K562 (cell line): ENCODE measurements at regions not wholly inside any gene's neighbourhood (a gene's known extent, or its start where the extent isn't known, plus 50 kb on each side); places are given as distances from the start of the nearest gene placed in this dataset.

Source experiments
- ATAC-seq: fragments of 200-7000 bp; cut with Tn5 transposase; 3 replicates; pipeline ENCODE4 v1.9.1; 2020; ENCODE audit warnings: moderate library complexity
- BruUV-seq: library from RNA; stranded (reverse); fragments of 400-500 nt; replicated peaks from 2 replicates; lab custom pipeline; 2021; lab: Mats Ljungman, UMichigan
- CTCF ChIA-PET: fragments of 300-600 bp; formaldehyde crosslinking; extraction: SDS; loops from one replicate; lab custom pipeline; 2021; ENCODE audit warnings: low intra/inter-chr PET ratio; lab: Yijun Ruan, JAX
- POLR2A ChIA-PET: fragments of 300-600, 350-650 bp; sonication (Branson Sonifier 250); formaldehyde crosslinking; extraction: SDS; loops from one replicate; lab custom pipeline; 2021; ENCODE audit warnings: antibody characterized with exemption, inconsistent platforms; lab: Yijun Ruan, JAX
- DNase-seq, 4 experiments: peaks; one replicate each; pipeline versions ENCODE4 v3.0.0 to v3.0.0-alpha.2; 2011 to 2018; ENCODE audit warnings: low spot score in 3 of 4, mixed read lengths in 3 of 4; ENCODE audit errors: extremely low read depth in 1 of 4
- FAIRE-seq: peaks from 2 replicates; lab custom pipeline; 2011; peaks lifted over from hg19 to GRCh38; lab: Jason Lieb, UNC
- H2AFZ ChIP-seq: 2 replicates; pipeline ENCODE4 v1.6.0; 2011; ENCODE audit warnings: low read depth, low read length, control low read depth, inconsistent platforms
- H3K27ac ChIP-seq: fragments of 200-600 bp; 3 replicates; pipeline ENCODE4 v1.8.0; 2011; ENCODE audit warnings: low read depth, mild to moderate bottlenecking, control low read depth, inconsistent platforms, low read length, moderate library complexity, mixed read lengths; ENCODE audit errors: extremely low read depth
- H3K27me3 ChIP-seq, 2 experiments: fragments of 300-600 bp in 1 of 2; 2 replicates in 1 of 2; 3 replicates in 1 of 2; pipeline versions ENCODE4 v1.6.0 to v1.8.0; 2011; ENCODE audit warnings: inconsistent platforms in 2 of 2, low read length in 2 of 2, mild to moderate bottlenecking in 1 of 2, mixed read lengths in 1 of 2, moderate library complexity in 1 of 2; ENCODE audit not compliant: control insufficient read depth in 2 of 2, insufficient read depth in 2 of 2
- H3K36me3 ChIP-seq: fragments of 300-600 bp; 3 replicates; pipeline ENCODE4 v1.8.0; 2011; ENCODE audit warnings: mild to moderate bottlenecking, low read length, inconsistent platforms; ENCODE audit not compliant: control insufficient read depth, insufficient read depth
- H3K4me1 ChIP-seq, 2 experiments: fragments of 200-600 bp in 1 of 2; replicated peaks in 1 of 2; 2 replicates in 1 of 2; 3 replicates in 1 of 2; pipeline versions ENCODE4 v1.5.1 to v1.8.0; 2011; ENCODE audit warnings: inconsistent platforms in 2 of 2, low read length in 2 of 2, mild to moderate bottlenecking in 1 of 2, mixed read lengths in 1 of 2, moderate library complexity in 1 of 2; ENCODE audit not compliant: control insufficient read depth in 2 of 2, insufficient read depth in 2 of 2
- H3K4me2 ChIP-seq: 2 replicates; pipeline ENCODE4 v1.6.1; 2011; ENCODE audit warnings: low read length, control low read depth, inconsistent platforms, mixed read lengths; ENCODE audit not compliant: insufficient read depth
- H3K4me3 ChIP-seq: fragments of 200-600 bp; sonication (generic), shearing (Covaris generic); 2 replicates; pipeline ENCODE4 v1.5.1; 2016; ENCODE audit warnings: control low read depth, inconsistent platforms
- H3K79me2 ChIP-seq: fragments of 200-600 bp; 3 replicates; pipeline ENCODE4 v1.8.0; 2011; ENCODE audit warnings: low read length, inconsistent platforms; ENCODE audit not compliant: control insufficient read depth, insufficient read depth
- H3K9ac ChIP-seq, 2 experiments: 2 replicates each; pipeline versions ENCODE4 v1.6.0 to v1.6.1; 2011; ENCODE audit warnings: low read depth in 2 of 2, low read length in 2 of 2, control low read depth in 1 of 2, inconsistent platforms in 1 of 2, mild to moderate bottlenecking in 1 of 2, mixed read lengths in 1 of 2; ENCODE audit not compliant: insufficient read depth in 1 of 2
- H3K9me1 ChIP-seq: one replicate; pipeline ENCODE4 v1.6.0; 2011; ENCODE audit warnings: inconsistent platforms, mild to moderate bottlenecking, low read length, moderate library complexity; ENCODE audit not compliant: control insufficient read depth, insufficient read depth
- H3K9me3 ChIP-seq: replicated peaks from 2 replicates; pipeline ENCODE4 v1.5.1; 2011; ENCODE audit warnings: low read depth, low read length, inconsistent platforms; ENCODE audit not compliant: control insufficient read depth, insufficient read depth
- H4K20me1 ChIP-seq: replicated peaks from 2 replicates; pipeline ENCODE4 v1.6.1; 2011; ENCODE audit warnings: low read length, inconsistent platforms, mixed read lengths; ENCODE audit not compliant: control insufficient read depth, insufficient read depth
- CCAR2 ChIP-seq: fragments of 200-400 bp; formaldehyde crosslinking; IDR thresholded peaks from 2 replicates; pipeline ENCODE4 v1.6.1; 2017; ENCODE audit warnings: mild to moderate bottlenecking, low read depth, low read length
- CSDE1 ChIP-seq, 2 experiments: fragments of 450-650 bp; IDR thresholded peaks; 2 replicates each; pipeline ENCODE4 v1.6.1; 2016; ENCODE audit warnings: mild to moderate bottlenecking in 1 of 2
- EHMT2 ChIP-seq: fragments of 450-650 bp; IDR thresholded peaks from 2 replicates; pipeline ENCODE4 v1.6.1; 2018; ENCODE audit warnings: antibody characterized with exemption
- ELF4 ChIP-seq: fragments of 450-650 bp; formaldehyde crosslinking; IDR thresholded peaks from 2 replicates; pipeline ENCODE4 v1.4.0; 2022; ENCODE audit warnings: missing genetic modification characterization
- HMG20A ChIP-seq: fragments of 450-650 bp; formaldehyde crosslinking; conservative IDR thresholded peaks from 2 replicates; pipeline ENCODE4 v1.4.0; 2020; ENCODE audit warnings: mild to moderate bottlenecking, mixed read lengths
- KLF6 ChIP-seq: fragments of 250-450 bp; sonication (Bioruptor Pico); IDR thresholded peaks from 2 replicates; pipeline ENCODE4 v1.4.0; 2020; ENCODE audit warnings: mild to moderate bottlenecking, moderate library complexity, borderline replicate concordance
- MIER1 ChIP-seq: fragments of 450-650 bp; IDR thresholded peaks from 2 replicates; pipeline ENCODE4 v1.6.1; 2016; ENCODE audit warnings: antibody characterized with exemption, mild to moderate bottlenecking, low read depth
- NR1H2 ChIP-seq: sonication (generic); formaldehyde crosslinking; IDR thresholded peaks from 2 replicates; pipeline ENCODE4 v1.4.0; 2020; ENCODE audit warnings: mild to moderate bottlenecking, missing genetic modification reagents
- POLR2A ChIP-seq: fragments of 450-650 bp; conservative IDR thresholded peaks from 2 replicates; pipeline ENCODE4 v1.6.1; 2016
- POLR2AphosphoS2 ChIP-seq: IDR thresholded peaks from 2 replicates; pipeline ENCODE4 v1.6.1; 2012; ENCODE audit warnings: low read length, improper control_type of control experiment
- POU5F1 ChIP-seq: fragments of 150-350 bp; IDR thresholded peaks from 2 replicates; pipeline ENCODE4 v1.6.1; 2014; ENCODE audit warnings: borderline replicate concordance, low read length, low read depth, mild to moderate bottlenecking; ENCODE audit not compliant: partially characterized antibody
- SRF ChIP-seq, 2 experiments: fragments of 250-450, 450-650 bp in 1 of 2; sonication (Bioruptor Pico) in 1 of 2; sonication (generic) in 1 of 2; formaldehyde crosslinking; IDR thresholded peaks; 2 replicates each; pipeline versions ENCODE4 v1.5.0 to v1.5.1; 2020 to 2022; ENCODE audit warnings: mild to moderate bottlenecking in 1 of 2, missing genetic modification reagents in 1 of 2
- SRSF9 ChIP-seq: fragments of 200-400 bp; formaldehyde crosslinking; IDR thresholded peaks from 2 replicates; pipeline ENCODE4 v1.6.1; 2017; ENCODE audit warnings: low read depth, low read length, borderline replicate concordance
- WGBS: fragments of 100-300 bp; shearing (Covaris generic); methylation state at CpG from one replicate; pipeline ENCODE4 v1.1.6; 2016; ENCODE audit warnings: low coverage, mixed read lengths; ENCODE audit not compliant: insufficient coverage; ENCODE audit errors: missing lambda C conversion rate; 5-methylcytosine and 5-hydroxymethylcytosine counted together
- in situ Hi-C: fragments of 300-500 bp; cut with MboI; formaldehyde crosslinking; loops from 4 replicates; pipeline ENCODE4 v1.15.0; 2018; ENCODE audit warnings: inconsistent platforms, mixed read lengths
- intact Hi-C: fragments of 100-400 bp; cut with micrococcal nuclease; formaldehyde crosslinking; loops from 2 replicates; pipeline ENCODE4 v1.14.2; 2022
- TF ChIP-seq, protein P1 (sequence below): sonication (generic); formaldehyde crosslinking; IDR thresholded peaks from 2 replicates; pipeline ENCODE4 v1.8.0; 2022; ENCODE audit warnings: mild to moderate bottlenecking, low read depth, missing genetic modification reagents
- TF ChIP-seq, protein P2 (sequence below): fragments of 250-450 bp; sonication (Bioruptor Pico); IDR thresholded peaks from 2 replicates; pipeline ENCODE4 v1.5.0; 2021; ENCODE audit warnings: mild to moderate bottlenecking, moderate library complexity

DNA sequence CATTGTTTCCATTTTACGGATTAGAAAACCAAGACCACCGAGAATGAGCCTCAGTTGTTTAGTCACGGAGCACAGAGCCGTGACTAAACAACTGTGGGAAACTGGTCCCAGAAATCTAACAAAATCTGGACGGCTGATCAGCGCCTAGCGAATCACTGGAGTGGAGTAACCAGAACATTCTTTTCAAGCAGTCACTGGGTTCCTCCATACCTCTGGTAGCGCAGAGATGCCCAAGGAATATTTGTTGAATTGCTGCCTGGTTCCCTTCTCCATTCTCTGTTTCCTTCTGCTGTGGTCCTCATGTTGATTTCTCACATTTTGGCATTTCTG, 62.0 kb downstream of the GPX5 start:
- no TSS peak for BruUV-seq
- Histone ChIP-seq H3K27me3 (no peaks in the 10 kb centered on the region), H3K79me2 (peaks cover 17% of the 10 kb centered on the region; the same call in 2 of the 3 replicates), H4K20me1 (no peaks in the 10 kb centered on the region), H3K9ac (no peak overlapping the region), H3K36me3 (peaks cover 71% of the 10 kb centered on the region; the same call in 2 of the 3 replicates), H3K27ac (no peak overlapping the region), H3K4me3 (no peak overlapping the region), H3K4me1 (peaks cover 0 to 5% of the 10 kb centered on the region in 2 experiments), H3K9me3 (no peaks in the 10 kb centered on the region), H3K9me1 (no peaks in the 10 kb centered on the region), H3K4me2 (no peak overlapping the region), H2AFZ (no peak overlapping the region)
- CTCF ChIA-PET = no interaction called here
- intact Hi-C loops = no loop called here
- FAIRE-seq (no peak), ATAC-seq (no peak), DNase-seq (no peak)
- TF ChIP-seq POLR2A (no peak), KLF6 (CRISPR knock-in tag) (no peak), MIER1 (no peak), HMG20A (CRISPR knock-in tag) (no peak)
- TF ChIP-seq, protein P1, sequence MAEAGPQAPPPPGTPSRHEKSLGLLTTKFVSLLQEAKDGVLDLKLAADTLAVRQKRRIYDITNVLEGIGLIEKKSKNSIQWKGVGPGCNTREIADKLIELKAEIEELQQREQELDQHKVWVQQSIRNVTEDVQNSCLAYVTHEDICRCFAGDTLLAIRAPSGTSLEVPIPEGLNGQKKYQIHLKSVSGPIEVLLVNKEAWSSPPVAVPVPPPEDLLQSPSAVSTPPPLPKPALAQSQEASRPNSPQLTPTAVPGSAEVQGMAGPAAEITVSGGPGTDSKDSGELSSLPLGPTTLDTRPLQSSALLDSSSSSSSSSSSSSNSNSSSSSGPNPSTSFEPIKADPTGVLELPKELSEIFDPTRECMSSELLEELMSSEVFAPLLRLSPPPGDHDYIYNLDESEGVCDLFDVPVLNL = no peak
- 92% methylated on average over 8 of the region's 8 CpGs for WGBS
- POLR2A ChIA-PET = no interaction called here
- in situ Hi-C loops = no loop called here

DNA sequence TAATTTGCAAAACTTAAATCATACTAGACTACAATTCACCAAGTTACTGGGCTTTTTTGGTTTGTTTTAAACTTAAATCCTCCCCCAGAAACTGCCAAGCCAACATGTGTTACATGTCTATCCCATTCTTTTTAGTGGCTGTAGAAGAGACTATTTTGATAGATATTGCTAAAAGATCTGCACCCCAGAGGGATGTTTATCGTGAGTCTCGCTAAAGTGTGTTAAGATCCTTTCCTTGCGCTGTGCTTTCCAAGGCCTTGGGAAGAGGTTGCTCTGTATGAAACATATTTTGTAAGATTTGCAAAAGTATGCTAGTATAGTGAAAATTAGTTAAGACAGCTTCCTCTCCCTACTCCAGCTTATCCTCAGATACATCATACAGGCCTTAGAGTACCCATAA, 63.0 kb downstream of the GPX5 start:
- ChIA-PET POLR2A (interaction anchor here (0.9 kb wide), 1 partner anchor 35 kb away, joined by 4 read pairs; no protein-coding TSS in a partner anchor), CTCF (no interaction called here)
- Histone ChIP-seq H3K36me3 (peaks cover 67% of the 10 kb centered on the region; the same call in 2 of the 3 replicates), H3K79me2 (peaks cover 19% of the 10 kb centered on the region; the same call in 2 of the 3 replicates), H2AFZ (no peak overlapping the region), H3K9me3 (no peaks in the 10 kb centered on the region), H3K4me2 (no peak overlapping the region), H3K4me3 (no peak overlapping the region), H3K4me1 (peaks cover 0 to 3% of the 10 kb centered on the region in 2 experiments), H3K9me1 (no peaks in the 10 kb centered on the region), H3K27ac (no peak overlapping the region), H4K20me1 (no peaks in the 10 kb centered on the region), H3K9ac (no peak overlapping the region), H3K27me3 (no peaks in the 10 kb centered on the region)
- DNase-seq (no peak), FAIRE-seq (no peak), ATAC-seq (no peak)
- no TSS peak for BruUV-seq
- intact Hi-C loops (no loop called here), in situ Hi-C loops (no loop called here)
- whole genome bisulfite sequencing = 96% methylated on average over 3 of the region's 3 CpGs
- no peak for TF ChIP-seq CCAR2
- no peak for TF ChIP-seq POU5F1
- TF ChIP-seq NR1H2 = no peak
- TF ChIP-seq ELF4 = no peak
- no peak for TF ChIP-seq POLR2AphosphoS2
- TF ChIP-seq SRF (CRISPR knock-in tag; IDR thresholded peaks at IDR 0.05) = no peak
- no peak for TF ChIP-seq EHMT2
- no peak for TF ChIP-seq CSDE1 (IDR thresholded peaks at IDR 0.05)
- no peak for TF ChIP-seq SRSF9
- TF ChIP-seq, protein P2, sequence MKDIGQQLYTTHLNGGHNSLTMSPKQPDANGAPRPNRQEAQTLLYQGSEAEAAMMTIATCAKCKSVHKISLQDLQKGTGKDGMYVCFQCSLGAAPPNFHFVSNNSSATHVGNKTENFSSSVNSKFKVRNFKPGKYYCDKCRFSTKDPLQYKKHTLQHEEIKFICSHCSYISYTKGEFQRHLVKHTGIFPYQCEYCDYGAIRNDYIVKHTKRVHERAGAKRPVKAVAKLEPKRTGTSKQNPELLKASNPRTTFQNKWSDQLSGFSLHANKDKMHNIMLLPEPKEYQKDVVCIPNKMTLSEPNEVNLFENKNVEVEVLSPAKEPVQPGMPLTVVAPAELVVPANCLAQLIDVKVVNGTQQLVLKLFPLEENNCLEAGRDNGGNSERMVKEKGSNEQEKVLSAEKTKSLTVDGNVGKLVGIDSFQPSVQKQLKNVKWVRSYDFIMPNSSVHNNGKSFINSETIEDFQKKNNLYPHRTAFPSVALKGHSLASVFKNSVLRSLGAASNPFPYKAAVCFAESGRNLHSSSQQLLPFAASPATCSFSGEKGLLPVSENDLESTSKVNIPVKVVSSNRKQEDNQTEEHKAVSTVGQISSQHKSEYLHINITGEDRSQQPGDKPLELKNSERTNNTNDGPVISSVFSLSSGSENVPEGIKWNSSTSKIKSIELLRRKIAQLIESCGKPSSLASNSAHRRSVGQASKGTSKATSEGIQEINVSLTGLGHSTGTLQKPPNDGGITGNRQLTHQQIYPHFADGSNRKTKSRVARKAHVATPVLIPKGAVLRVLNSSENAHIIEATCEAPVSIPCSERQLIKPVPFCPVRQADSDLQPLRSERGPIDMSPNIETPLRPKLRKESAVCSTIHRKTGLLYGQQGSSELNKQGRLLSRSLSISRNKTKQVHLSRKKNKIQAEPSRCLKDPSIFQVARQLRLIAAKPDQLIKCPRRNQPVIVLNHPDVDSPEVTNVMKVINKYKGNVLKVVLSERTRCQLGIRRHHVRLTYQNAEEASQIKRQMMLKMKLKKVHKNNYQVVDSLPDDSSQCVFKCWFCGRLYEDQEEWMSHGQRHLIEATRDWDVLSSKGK (CRISPR knock-in tag) = no peak
